ENCODE measurements at regions not wholly inside any gene's neighbourhood (a gene's known extent, or its start where the extent isn't known, plus 50 kb on each side); places are given as distances from the start of the nearest gene placed in this dataset.

DNA sequence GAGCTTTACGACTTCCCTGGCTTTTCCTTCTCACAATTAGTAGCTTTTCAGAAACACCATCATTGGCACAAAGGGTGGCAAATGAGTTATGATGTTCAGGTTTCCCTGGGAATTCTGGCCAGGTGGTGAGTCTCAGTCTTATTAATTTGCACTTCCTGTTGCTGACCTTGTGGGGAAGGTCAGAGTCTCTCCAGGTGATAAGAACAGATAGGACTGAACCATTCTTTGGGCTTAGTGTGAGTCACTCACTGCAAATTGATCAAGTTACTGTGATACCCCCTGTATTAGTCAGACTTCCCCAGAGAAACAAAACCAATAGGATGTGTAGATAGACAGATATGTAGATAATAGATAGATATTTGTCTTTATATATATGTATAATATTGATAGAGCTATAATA, 53.8 kb upstream of the RANBP3L start:
- DNase-seq (ENCODE audit: low read depth), result no peak

DNA sequence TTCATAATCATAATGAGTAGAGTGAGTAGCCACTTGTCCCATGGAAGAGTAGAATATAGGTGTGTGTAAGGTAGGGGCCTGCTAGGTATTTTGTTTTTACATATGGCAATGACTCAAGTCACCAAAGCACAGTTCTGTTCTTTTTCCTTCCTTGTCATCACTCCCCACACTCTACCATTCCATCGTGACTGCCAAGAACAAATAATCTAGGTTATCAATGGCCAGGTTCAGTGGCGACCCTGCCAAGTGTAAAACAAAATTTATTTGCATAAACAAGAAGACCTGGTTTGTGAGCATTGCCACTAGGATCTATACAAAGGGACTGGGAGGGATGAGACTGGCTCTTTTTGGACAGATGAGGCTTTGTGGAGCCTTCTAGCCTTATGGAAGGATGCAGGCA, 55.2 kb upstream of the RANBP3L start:
- DNase-seq (ENCODE audit: low read depth), result no peak

DNA sequence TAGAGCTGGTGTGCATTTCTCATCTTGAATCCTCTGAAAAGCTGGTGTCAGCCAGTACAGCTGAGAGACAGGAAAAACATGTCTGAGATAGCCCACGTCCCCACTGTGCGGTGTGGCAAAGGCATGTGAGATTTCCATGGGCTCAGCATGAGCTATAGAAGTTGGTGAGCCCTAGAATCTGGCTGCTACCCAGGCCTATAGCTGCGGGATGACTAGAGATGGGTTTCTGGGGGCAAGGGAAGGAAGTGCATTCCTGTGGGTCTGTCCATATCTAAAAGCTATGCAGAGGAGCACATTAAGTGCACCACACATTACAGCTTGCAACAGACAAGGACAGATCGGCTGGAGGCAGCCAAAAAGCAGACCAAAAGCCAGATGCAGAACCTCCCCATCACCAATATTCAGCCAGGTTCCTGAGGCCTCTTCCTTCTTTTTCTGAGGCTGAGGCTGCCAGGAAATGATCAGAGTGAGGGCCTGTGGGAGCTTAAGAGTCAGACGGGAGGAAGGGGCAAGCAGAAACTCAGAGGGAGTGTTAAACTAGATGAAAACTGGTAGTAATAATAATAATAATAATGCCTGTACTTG, 55.8 kb upstream of the RANBP3L start:
- peak; percentile 57 for DNase-seq (ENCODE audit: low read depth)

DNA sequence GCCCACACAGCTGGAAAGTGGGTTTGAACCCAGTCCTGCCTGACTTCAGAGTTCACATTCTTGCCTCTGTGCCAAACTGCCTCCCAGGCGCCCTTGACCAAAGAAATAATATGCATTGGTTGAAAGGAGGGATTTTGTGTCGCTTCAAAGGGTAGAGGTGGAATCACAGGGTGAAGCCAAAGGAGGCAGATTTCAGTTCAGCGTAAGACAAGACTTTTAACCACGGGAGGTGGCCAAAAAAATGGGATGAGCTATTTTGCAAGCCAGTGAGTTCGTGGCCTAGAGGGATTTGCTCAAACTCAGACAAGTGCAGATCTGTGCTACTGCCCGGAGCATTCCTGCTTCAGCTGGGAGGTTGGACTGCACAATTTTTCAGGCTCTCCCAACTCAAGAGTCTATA, 57.6 kb upstream of the RANBP3L start:
- DNase-seq (ENCODE audit: low read depth), result no peak

DNA sequence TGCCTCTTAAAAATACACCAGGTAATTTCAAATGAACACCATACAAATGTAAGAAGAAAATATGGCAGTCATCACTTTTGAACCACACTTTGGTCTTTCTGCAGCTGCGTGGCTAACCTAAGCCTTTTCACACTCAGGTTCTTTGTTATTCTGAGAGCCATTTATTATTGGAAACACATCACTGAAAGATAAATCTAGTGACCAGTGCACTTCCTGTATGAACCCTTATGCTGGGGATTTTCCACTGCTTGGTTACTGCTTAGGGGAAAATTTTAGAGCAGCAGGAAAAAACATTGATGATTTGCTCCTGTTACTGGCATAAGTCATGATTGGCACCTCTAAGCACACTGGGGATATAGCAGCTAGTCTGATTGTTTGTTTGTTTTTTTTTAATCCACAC, 58.6 kb upstream of the RANBP3L start:
- no peak for DNase-seq (ENCODE audit: low read depth)

DNA sequence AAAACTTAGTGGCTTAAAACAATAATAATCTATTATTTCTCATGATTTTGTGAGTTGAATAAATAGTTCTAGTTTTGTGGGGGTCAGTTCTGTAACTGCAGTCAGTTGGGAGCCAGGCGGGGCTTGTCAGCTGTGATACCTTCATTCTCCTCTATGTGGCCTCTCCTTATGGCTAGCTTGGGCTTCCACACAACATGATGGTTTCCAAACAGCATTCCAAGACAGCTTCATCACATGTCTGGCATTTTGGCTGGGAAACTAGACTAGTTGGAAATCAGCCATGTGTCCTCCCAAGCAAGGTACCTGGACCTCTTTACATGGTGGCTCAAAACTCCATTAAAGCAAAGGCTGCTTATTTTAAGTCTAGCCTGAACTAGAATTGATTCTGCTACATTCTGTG, 61.4 kb upstream of the RANBP3L start:
- DNase-seq (ENCODE audit: low read depth), result peak; percentile 38

DNA sequence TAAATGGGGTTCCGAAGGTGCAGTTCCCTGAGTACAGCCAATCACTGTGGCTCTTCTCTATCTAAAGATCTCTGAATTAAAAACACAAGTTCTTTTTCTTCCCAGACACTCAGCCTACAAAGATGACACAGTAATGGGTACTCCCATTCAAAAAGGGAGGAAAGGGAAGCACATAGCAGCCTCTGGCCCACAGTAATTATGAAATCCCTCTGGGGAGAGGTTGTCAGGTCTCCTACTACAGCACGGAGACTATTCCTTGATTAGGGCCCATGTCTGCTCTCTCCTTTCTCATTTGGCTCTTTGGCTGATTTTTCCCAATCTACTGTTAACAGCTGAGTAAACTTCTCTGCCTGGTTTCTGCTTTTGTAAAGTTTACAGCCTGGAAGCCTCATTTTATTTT, 62.0 kb upstream of the RANBP3L start:
- no peak for DNase-seq (ENCODE audit: low read depth)

DNA sequence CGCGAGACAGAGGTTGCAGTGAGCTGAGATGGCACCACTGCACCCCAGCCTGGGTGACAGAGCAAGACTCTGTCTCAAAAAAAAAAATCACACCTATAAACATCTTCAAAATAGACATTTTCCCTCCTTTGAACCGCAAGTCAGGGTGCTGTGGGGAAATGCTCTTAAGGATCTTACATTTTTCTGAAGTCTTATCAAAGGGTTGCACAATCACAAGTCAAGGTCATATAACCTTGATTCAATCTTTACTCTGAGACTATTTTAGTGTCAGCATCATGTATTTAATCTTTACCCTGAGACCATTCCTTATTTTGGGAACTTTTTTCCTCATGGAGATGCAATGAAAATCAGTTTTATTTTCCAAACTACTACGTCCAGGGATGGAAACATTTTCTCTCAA, 62.8 kb upstream of the RANBP3L start:
- no peak for DNase-seq (ENCODE audit: low read depth)

DNA sequence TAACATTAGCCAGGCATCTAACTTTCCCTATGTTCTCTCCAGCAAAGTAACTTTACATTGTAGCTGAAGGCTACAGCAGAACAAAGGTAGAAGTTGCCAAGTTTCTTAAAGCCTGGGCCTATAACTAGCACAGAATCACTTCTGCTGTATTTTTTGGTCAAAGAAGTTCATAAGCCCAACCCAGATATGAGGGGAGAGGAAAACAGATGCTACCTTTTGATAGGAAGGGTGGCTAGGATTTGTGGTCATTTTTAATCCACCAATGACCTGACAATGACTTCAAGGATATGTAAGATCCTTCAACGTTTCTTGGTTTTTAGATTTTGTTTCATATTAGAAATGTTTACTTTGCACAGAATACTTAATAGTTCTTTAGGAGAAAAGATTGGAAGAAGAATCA, 64.2 kb upstream of the RANBP3L start:
- DNase-seq (ENCODE audit: low read depth), result no peak

DNA sequence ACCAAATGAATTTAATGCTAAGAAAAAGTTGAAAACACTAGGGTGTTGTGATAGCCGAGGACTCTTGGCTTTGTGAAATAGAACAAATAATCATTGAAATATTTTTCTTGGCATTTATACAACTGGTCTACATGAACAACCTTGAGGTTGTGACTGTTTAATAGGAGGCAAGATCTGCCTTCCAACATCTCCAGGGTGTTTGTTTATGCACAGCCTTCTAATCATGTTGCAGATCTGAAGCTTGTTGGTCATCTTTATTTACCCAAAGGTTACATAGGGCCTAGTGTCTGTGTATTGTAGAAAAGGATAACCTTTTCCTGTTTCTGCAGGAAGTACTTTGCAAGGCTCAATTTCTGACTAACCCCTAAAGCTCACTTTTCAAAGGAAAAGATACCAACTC, 65.2 kb upstream of the RANBP3L start:
- no peak for DNase-seq (ENCODE audit: low read depth)

DNA sequence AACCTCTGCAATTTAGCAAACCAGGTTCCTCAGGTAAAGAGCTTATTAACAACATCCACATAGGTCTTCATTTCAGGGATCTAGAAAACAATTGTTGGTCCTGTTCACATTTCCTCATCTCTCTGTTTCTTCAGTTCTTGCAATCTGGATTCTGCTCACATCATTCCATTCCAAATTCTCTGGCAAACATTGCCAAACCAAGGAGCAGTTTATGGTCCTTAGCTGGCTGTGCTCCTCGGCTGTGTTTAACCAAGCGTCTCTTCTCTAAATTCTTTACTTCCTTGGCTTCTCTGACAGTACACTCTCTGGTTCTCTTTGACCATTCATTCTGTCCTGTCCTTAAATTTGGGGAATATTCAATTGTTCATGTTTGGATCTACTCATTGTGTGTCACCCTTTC, 65.8 kb upstream of the RANBP3L start:
- peak; percentile 82 for DNase-seq (ENCODE audit: low read depth)

DNA sequence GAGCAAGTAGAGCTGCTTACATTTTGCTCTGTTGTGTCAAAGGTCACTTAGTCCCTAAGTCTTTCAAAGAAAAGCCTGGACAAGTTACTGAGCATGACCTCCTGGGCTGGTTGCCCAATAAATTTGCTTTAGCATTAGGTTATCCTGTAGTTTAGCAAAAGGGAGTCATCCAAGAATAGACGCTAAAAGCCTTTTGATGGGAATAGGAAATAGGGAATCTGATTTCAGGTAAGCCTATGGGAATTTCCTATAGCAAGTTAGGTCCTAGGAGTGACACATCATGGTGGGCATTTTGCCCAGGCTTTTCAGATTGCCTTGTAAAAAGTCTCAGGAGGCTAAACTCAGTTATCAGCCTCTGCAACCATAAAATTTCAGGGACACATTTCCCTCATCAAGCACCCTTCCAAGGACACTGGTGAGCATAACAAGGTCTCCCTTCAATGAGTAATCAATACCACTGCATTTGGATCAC, 67.6 kb upstream of the RANBP3L start:
- DNase-seq (ENCODE audit: low read depth), result no peak

DNA sequence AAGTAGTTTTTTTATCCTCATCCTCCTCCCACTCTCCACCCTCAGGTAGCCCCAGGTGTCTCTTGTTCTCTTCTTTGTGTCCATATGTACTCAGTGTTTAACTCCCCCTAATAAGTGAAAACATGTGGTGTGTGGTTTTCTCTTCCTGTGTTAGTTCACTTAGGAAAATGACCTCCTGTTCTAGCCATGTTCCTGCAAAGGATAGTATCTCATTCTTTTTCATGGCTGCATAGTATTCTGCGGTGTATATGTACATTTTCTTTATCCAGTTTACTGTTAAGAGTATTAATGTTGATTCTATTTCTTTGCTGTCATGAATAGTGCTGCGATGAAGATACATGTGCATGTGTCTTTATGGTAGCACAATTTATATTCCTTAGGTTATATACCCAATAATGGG, 68.4 kb upstream of the RANBP3L start:
- DNase-seq (ENCODE audit: low read depth), result no peak

DNA sequence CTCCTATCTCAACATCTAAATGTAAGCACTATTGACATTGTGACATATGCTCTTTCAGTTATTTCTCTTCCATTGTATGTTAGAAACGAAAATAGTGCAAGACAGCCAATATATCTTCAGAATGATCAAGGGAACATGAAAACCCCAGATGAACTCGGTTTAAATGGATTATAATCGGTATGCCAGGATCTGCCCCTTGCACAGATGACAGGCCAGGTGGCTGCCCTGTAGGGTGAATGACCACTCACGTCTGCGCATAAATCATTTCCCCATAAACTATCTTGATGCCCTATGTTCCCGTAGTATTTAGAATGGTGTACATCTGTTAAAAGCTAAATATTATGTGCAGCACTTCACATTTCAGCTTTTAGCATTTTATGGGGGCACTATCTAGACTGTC, 69.7 kb upstream of the RANBP3L start:
- no peak for DNase-seq (ENCODE audit: low read depth)

DNA sequence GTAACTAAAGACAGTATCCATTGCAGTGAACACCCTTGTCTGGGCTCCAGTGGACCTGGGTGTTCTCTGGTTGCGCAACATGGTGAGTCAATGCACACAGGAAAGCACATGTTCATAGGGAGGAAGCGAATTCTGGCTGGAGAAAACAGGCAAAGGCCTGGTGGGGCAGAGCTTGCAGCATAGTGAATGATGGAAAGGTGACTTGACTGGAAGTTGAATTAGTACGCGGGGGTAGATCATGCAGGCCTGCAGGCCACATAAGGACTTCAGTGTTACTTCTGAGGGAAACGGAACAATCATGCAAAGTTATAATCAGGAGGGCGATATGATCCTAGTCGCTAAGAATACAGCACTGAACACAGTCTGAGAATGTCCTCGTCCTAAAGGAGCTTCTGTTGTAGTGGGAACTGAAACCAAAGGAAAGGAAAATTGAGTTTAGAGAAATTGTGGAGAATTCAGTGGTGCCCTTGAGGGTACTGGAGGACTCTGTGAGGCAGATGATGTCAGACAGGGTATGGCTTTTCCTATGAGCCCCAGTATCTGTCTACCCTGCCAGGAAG, 71.9 kb upstream of the RANBP3L start:
- DNase-seq (ENCODE audit: low read depth), result no peak

DNA sequence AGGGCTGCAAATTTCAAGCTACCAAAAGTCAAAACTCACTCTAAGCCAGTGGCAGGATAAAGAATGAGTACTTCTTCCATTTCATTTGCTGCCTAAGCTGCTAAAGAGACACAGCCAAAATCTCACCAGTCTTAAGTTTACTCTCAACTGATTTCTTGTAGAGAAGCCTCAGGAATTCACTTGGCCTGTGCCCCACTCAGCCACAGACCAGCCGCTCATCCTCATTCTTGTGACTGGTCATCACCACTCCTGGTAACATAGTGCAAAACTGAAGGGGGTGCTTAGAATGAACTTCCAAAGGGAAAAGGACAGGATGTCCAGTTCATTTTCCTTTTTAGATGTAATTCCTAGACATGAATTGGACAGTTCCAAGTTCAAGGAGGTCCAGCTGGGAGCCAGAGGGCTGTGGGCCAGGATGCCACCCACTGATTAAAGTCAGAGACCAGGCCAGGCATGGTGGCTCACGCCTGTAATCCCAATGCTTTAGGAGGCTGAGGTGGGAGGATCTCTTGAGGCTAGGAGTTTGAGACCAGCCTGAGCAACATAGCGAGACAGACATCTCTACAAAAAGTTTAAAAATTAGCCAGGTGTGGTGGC, 72.7 kb upstream of the RANBP3L start:
- DNase-seq (ENCODE audit: low read depth), result peak; percentile 87

DNA sequence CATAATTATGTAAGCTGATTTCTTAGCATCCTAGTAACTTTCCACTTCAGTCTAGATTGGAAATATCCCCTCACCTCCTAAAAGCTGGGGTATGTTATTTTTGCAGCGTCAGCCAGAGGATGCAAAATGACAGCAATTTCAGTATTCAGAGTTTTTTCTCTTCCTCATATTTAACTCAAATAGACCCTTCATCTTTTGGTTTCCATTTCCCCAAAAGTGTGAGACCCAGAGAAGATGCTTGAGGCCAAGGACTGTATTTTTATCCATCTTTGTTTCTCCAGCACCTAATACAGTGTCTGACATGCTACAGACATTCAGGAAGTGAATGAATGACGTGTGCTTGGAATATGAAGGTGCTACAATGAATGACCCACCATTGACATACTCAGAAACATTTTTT, 75.5 kb upstream of the RANBP3L start:
- no peak for DNase-seq (ENCODE audit: low read depth)

DNA sequence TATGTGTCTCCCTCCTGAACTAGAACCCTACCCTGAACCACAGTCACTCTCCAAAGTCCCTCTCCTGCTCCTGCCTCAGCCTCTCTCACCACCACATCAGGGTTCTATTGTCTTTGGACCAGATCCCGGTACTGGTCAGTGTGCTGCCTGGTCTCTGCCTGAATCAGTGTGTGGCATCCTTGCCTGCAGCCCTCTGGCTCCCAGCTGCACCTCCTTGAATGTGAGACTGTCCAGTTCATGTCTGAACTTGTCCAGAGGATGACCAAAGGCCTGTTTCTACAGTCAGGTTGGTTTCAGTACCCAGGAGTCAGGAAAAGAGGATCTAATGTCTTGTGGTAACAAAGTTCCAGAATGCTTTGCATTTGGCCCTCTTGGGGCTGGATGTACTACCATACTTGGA, 76.8 kb upstream of the RANBP3L start:
- no peak for DNase-seq (ENCODE audit: low read depth)

DNA sequence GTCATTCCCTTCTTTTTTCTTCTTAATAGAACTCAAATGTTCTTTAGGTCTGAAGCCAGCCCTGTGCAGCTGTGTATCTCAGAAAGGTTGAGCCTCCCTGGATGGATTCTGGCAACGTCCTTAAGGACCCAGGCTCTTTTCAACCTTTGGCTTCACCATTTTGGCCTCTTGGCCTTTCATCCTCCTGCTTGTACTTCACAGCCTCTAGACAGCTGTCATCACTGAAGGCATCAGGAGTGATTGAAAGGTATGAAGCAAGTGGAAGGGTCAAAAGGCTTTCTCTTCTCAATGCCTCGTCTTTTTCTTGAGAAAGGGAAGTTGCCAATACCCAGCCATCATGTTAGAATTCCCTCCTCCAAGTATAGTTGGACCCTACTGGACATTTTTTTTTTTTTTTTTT, 81.2 kb upstream of the RANBP3L start:
- no peak for DNase-seq (ENCODE audit: low read depth)

DNA sequence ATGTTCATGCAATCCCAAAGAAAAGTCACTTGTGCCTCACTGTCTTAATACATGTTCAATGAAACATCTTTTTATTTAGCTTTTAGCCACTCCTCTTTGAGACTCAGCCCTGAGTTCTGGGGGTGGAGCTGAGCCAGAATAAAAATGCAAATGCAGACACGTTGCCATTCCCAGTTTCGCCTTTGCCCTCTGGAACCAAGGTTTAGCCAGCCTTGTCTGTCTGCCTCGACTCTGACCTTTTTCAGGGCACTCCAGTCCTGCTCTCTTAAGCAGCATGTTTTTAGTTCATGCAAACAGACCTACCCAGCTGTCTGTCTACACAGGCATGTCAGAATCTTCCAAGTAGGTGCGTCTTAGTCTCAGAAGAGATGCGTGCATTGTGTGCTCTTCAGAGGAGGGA, 82.2 kb upstream of the RANBP3L start:
- no peak for DNase-seq (ENCODE audit: low read depth)

DNA sequence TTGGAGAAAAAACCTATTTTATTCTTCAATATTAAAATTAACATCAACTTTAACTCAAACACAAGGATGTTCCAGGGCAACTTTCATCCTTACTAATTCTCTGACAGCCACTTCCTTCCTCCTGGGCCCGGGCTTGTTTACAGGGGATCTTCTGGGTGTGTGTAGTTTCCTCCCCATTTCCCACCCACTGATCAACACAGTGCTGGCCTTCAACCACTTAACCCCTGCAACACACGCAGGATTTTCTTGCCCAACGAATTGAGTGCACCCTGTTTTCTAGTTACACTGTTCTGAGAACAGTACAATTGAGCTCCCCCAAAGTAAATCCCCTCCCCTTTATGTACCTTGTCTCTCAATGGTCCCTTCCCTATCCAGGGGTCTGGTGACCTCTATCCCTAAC, 83.1 kb upstream of the RANBP3L start:
- no peak for DNase-seq (ENCODE audit: low read depth)

DNA sequence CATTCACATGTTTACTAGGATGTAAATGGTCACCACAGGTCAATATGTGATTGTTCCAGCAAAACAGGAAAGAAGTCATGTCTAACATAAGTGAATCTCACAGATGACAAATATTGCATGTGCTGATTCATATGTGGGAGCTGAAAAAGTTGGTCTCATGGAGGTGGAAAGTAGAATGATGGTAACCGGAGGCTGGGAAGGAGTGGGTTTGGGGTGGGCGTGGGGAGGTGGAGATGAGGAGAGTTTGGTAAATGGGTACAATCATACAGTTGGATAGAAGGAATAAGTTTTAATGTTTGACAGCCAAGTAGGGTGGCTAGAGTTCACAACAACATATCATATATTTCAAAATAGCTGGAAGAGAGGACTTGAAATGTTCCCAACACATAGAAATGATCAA, 83.8 kb upstream of the RANBP3L start:
- no peak for DNase-seq (ENCODE audit: low read depth)

DNA sequence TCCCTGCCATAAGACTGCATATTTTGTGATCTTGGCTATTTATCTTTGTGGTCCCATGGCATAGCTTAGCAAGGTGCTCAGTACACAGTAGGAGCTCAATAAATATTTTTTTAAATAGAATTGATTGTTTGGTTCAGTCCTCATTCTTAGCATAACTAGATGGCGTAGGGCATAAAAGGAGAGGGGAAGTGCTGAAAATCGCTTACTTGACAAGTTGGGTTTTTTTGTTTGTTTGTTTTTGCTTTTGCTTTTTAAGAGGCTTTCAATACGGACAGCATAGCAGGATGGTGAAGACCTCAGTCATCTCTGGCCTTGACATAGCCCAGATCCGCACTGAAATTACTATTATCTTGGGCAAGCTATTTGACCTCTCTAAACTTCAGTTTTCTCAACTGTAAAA, 86.6 kb upstream of the RANBP3L start:
- no peak for DNase-seq (ENCODE audit: low read depth)

DNA sequence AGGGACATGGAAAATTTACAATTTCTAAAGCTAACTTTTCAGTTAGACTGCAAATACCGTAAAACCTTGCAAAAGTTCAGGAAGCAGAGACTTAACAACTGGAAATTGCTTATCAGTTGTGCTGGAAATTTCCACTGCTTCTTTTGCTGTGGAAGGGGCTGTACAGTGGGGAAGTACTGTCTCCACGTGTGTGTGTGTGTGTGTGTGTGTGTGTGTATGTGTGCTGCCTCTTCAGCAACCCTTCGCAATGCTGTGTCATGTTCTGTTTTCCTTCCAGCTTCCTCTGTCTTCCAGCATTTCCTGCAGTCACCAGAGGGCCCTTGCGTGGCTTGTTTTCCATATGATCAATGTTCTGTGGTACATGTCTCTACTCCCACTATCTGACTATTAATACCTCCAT, 87.5 kb upstream of the RANBP3L start:
- DNase-seq (ENCODE audit: low read depth), result no peak
